A549 (cell line): ENCODE measurements at regions not wholly inside any gene's neighbourhood (a gene's known extent, or its start where the extent isn't known, plus 50 kb on each side); places are given as distances from the start of the nearest gene placed in this dataset.

Experiments
- CBX8 ChIP-seq: fragments of 200-600 bp; sonication (generic); IDR thresholded peaks from 2 replicates; pipeline ENCODE4 v1.6.1; 2016
- CEBPB ChIP-seq, 2 experiments: fragments of >200 bp in 1 of 2; sonication (Bioruptor Twin) in 1 of 2; formaldehyde crosslinking in 1 of 2; IDR thresholded peaks; 2 replicates each; pipeline ENCODE4 v1.6.1; 2012 to 2016
- EP300 ChIP-seq, 2 experiments: fragments of >200 bp; sonication (Bioruptor Twin); formaldehyde crosslinking; IDR thresholded peaks; 2 replicates in 1 of 2; 3 replicates in 1 of 2; pipeline ENCODE4 v1.6.1; 2016 to 2017
- JUNB ChIP-seq: fragments of >200 bp; sonication (Bioruptor Twin); formaldehyde crosslinking; IDR thresholded peaks from 2 replicates; pipeline ENCODE4 v1.6.1; 2016
- MAZ ChIP-seq: fragments of 150-350 bp; IDR thresholded peaks from 2 replicates; pipeline ENCODE4 v1.6.1; 2014; ENCODE audit warnings: antibody characterized with exemption, low read depth, low read length, borderline replicate concordance
- MYC ChIP-seq: IDR thresholded peaks from 2 replicates; pipeline ENCODE4 v1.6.1; 2012; ENCODE audit warnings: mild to moderate bottlenecking, inconsistent platforms, low read length, improper control_type of control experiment, borderline replicate concordance
- POLR2A ChIP-seq: IDR thresholded peaks from 2 replicates; pipeline ENCODE4 v1.6.1; 2012; ENCODE audit warnings: mild to moderate bottlenecking, low read length
- USF2 ChIP-seq: fragments of 450-650 bp; IDR thresholded peaks from 2 replicates; pipeline ENCODE4 v1.6.1; 2014; ENCODE audit warnings: antibody characterized with exemption
- TF ChIP-seq, protein P1 (sequence below): fragments of >200 bp; sonication (Bioruptor Twin); formaldehyde crosslinking; IDR thresholded peaks from 3 replicates; pipeline ENCODE4 v1.5.1; 2016

GRCh38 chr10:60615541-60615940, 162.7 kb upstream of the CDK1 start:
- TF ChIP-seq, protein P1, sequence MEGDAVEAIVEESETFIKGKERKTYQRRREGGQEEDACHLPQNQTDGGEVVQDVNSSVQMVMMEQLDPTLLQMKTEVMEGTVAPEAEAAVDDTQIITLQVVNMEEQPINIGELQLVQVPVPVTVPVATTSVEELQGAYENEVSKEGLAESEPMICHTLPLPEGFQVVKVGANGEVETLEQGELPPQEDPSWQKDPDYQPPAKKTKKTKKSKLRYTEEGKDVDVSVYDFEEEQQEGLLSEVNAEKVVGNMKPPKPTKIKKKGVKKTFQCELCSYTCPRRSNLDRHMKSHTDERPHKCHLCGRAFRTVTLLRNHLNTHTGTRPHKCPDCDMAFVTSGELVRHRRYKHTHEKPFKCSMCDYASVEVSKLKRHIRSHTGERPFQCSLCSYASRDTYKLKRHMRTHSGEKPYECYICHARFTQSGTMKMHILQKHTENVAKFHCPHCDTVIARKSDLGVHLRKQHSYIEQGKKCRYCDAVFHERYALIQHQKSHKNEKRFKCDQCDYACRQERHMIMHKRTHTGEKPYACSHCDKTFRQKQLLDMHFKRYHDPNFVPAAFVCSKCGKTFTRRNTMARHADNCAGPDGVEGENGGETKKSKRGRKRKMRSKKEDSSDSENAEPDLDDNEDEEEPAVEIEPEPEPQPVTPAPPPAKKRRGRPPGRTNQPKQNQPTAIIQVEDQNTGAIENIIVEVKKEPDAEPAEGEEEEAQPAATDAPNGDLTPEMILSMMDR, result no peak
- TF ChIP-seq JUNB (no peak), MAZ (no peak), MYC (no peak), USF2 (no peak), CEBPB (IDR thresholded peaks at IDR 0.05) (no peak), POLR2A (no peak), EP300 (IDR thresholded peaks at IDR 0.05) (no peak), CBX8 (no peak)
